ENCODE measurements at regions not wholly inside any gene's neighbourhood (a gene's known extent, or its start where the extent isn't known, plus 50 kb on each side); places are given as distances from the start of the nearest gene placed in this dataset.
A peak's percentile ranks its signal among the peaks of the same experiment; 100 is the strongest.
"Not testable (repeated sequence)": the region's sequence is repeated elsewhere in the genome, so short reads cannot be mapped to it uniquely, and the experiment has no call there.

- peak; percentile 24 to 61 (median 32) for ATAC-seq
- Histone ChIP-seq H3K9me3 (no peaks in the 10 kb centered on the region), H3K4me1 (peaks cover 0 to 28% (median 3%) of the 10 kb centered on the region in 4 donors), H3K27ac (peak overlapping the region in 1 of 3 donors; percentile 25), H3K4me3 (no peak overlapping the region), H3K27me3 (no peaks in the 10 kb centered on the region), H3K36me3 (no peaks in the 10 kb centered on the region)
- DNase-seq, result no peak
- intact Hi-C loops (cut with DNase I), result no loop called here
- TF ChIP-seq POLR2A (IDR thresholded peaks at IDR 0.05), result no peak
- TF ChIP-seq, protein P1, sequence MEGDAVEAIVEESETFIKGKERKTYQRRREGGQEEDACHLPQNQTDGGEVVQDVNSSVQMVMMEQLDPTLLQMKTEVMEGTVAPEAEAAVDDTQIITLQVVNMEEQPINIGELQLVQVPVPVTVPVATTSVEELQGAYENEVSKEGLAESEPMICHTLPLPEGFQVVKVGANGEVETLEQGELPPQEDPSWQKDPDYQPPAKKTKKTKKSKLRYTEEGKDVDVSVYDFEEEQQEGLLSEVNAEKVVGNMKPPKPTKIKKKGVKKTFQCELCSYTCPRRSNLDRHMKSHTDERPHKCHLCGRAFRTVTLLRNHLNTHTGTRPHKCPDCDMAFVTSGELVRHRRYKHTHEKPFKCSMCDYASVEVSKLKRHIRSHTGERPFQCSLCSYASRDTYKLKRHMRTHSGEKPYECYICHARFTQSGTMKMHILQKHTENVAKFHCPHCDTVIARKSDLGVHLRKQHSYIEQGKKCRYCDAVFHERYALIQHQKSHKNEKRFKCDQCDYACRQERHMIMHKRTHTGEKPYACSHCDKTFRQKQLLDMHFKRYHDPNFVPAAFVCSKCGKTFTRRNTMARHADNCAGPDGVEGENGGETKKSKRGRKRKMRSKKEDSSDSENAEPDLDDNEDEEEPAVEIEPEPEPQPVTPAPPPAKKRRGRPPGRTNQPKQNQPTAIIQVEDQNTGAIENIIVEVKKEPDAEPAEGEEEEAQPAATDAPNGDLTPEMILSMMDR (IDR thresholded peaks at IDR 0.05), result no peak
- 20% methylated on average over 3 of the region's 3 CpGs for WGBS (ENCODE audit: insufficient coverage, low coverage, low lambda C conversion rate, missing lambda C conversion rate)
Observed at GRCh38 chr13:50390503-50391248, 375.4 kb downstream of the KCNRG start.

GRCh38 chr13:50392977-50393376 is 377.7 kb downstream of the KCNRG start:
- Histone ChIP-seq H3K27ac (no peak overlapping the region), H3K27me3 (no peaks in the 10 kb centered on the region), H3K9me3 (no peaks in the 10 kb centered on the region), H3K36me3 (no peaks in the 10 kb centered on the region), H3K4me1 (peaks cover 0 to 23% (median 3%) of the 10 kb centered on the region in 4 donors), H3K4me3 (no peak overlapping the region)
- DNase-seq (no peak), ATAC-seq (peak in 3 of 4 donors; percentile 58 to 70 (median 68))
- intact Hi-C loops (cut with DNase I), result no loop called here
- TF ChIP-seq, protein P1 (IDR thresholded peaks at IDR 0.05), result no peak
- TF ChIP-seq POLR2A (IDR thresholded peaks at IDR 0.05), result no peak
- 50% methylated on average over 1 of the region's 1 CpG for WGBS (ENCODE audit: insufficient coverage, low coverage, low lambda C conversion rate, missing lambda C conversion rate)

DNA sequence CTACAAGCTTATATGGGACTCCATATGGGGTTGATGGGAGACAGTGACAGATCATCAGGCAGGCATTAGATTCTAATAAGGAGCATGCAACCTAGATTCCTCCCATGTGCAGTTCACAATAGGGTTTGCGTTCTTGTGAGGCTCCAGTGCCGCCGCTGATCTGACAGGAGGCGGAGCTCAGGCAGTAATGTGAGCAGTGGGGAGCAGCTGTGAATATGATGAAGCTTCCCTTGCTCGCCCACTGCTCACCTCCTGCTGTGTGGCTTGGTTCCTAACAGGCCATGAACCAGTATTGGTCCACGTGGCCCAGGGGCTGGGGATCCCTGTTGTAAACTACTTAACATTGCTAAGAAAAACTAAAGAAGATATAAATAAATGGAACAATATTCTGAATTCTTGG is 378.4 kb downstream of the KCNRG start:
- Histone ChIP-seq H3K4me1 (peaks cover 0 to 23% (median 3%) of the 10 kb centered on the region in 4 donors), H3K4me3 (no peak overlapping the region), H3K27me3 (no peaks in the 10 kb centered on the region), H3K36me3 (no peaks in the 10 kb centered on the region), H3K27ac (no peak overlapping the region), H3K9me3 (no peaks in the 10 kb centered on the region)
- intact Hi-C loops (cut with DNase I), result no loop called here
- TF ChIP-seq POLR2A (IDR thresholded peaks at IDR 0.05), result no peak
- TF ChIP-seq, protein P1 (IDR thresholded peaks at IDR 0.05), result no peak
- ATAC-seq, result no peak
- 71% methylated on average over 5 of the region's 6 CpGs for WGBS (ENCODE audit: insufficient coverage, low coverage, low lambda C conversion rate, missing lambda C conversion rate)
- no peak for DNase-seq

GRCh38 chr13:50396001-50396400 is 380.8 kb downstream of the KCNRG start:
- Histone ChIP-seq H3K4me1 (peaks cover 0 to 23% (median 0%) of the 10 kb centered on the region in 4 donors), H3K36me3 (no peaks in the 10 kb centered on the region), H3K9me3 (no peaks in the 10 kb centered on the region), H3K4me3 (no peak overlapping the region), H3K27ac (no peak overlapping the region), H3K27me3 (no peaks in the 10 kb centered on the region)
- no peak for TF ChIP-seq POLR2A (IDR thresholded peaks at IDR 0.05)
- TF ChIP-seq, protein P1 (IDR thresholded peaks at IDR 0.05), result no peak
- intact Hi-C loops (cut with DNase I), result no loop called here
- DNase-seq, result no peak
- ATAC-seq, result no peak

- H3K4me3 ChIP-seq; H3K27me3 ChIP-seq; ATAC-seq; intact Hi-C loops (cut with DNase I); DNase-seq; H3K36me3 ChIP-seq; H3K9me3 ChIP-seq; H3K27ac ChIP-seq: not testable (repeated sequence)
- peaks cover 0 to 19% (median 0%) of the 10 kb centered on the region in 4 donors for H3K4me1 ChIP-seq
- no CpG with 5 or more reads among the region's 31 CpGs for WGBS (ENCODE audit: insufficient coverage, low coverage, low lambda C conversion rate, missing lambda C conversion rate)
Observed at GRCh38 chr13:50396618-50397017, 381.4 kb downstream of the KCNRG start.
